Keratinocyte (primary cell): ENCODE measurements at regions not wholly inside any gene's neighbourhood (a gene's known extent, or its start where the extent isn't known, plus 50 kb on each side); places are given as distances from the start of the nearest gene placed in this dataset.

Source experiments
- DNase-seq: peaks from one replicate; pipeline ENCODE4 v3.0.0-alpha.2; 2011; ENCODE audit warnings: low read depth, missing footprints, low spot score
- FAIRE-seq: peaks from 2 replicates; lab custom pipeline; 2011; peaks lifted over from hg19 to GRCh38; lab: Jason Lieb, UNC
- H2AFZ ChIP-seq: 2 replicates; pipeline ENCODE4 v1.6.0; 2012; ENCODE audit warnings: low read length, control low read depth, inconsistent platforms; ENCODE audit not compliant: control insufficient read depth
- H3K27ac ChIP-seq: 2 replicates; pipeline ENCODE4 v1.5.1; 2011; ENCODE audit warnings: low read length; ENCODE audit not compliant: control insufficient read depth, insufficient read depth
- H3K27me3 ChIP-seq: 3 replicates; pipeline ENCODE4 v1.6.0; 2011; ENCODE audit warnings: low read length; ENCODE audit not compliant: control insufficient read depth, insufficient read depth; ENCODE audit errors: extremely low read depth
- H3K36me3 ChIP-seq, 2 experiments: 2 replicates in 1 of 2; 3 replicates in 1 of 2; pipeline ENCODE4 v1.5.1; 2011; ENCODE audit warnings: low read length in 2 of 2, mild to moderate bottlenecking in 1 of 2; ENCODE audit not compliant: control insufficient read depth in 2 of 2, insufficient read depth in 2 of 2; ENCODE audit errors: extremely low read depth in 1 of 2
- H3K4me1 ChIP-seq: 3 replicates; pipeline ENCODE4 v1.5.1; 2011; ENCODE audit warnings: low read length; ENCODE audit not compliant: control insufficient read depth, insufficient read depth; ENCODE audit errors: extremely low read depth
- H3K4me2 ChIP-seq: 3 replicates; pipeline ENCODE4 v1.6.0; 2011; ENCODE audit warnings: low read depth, low read length; ENCODE audit not compliant: control insufficient read depth, insufficient read depth; ENCODE audit errors: extremely low read depth
- H3K4me3 ChIP-seq, 3 experiments: fragments of 200-600 bp in 1 of 3; sonication (generic) in 1 of 3; 2 replicates in 2 of 3; 3 replicates in 1 of 3; pipeline ENCODE4 v1.5.1; 2011 to 2016; ENCODE audit warnings: low read length in 3 of 3, mild to moderate bottlenecking in 3 of 3, control low read depth in 2 of 3, inconsistent platforms in 1 of 3, low read depth in 1 of 3, mixed read lengths in 1 of 3, mixed run types in 1 of 3, moderate library complexity in 1 of 3; ENCODE audit not compliant: control insufficient read depth in 2 of 3, insufficient read depth in 2 of 3; ENCODE audit errors: extremely low read depth in 1 of 3
- H3K79me2 ChIP-seq: 2 replicates; pipeline ENCODE4 v1.6.0; 2012; ENCODE audit warnings: low read length; ENCODE audit not compliant: control insufficient read depth, insufficient read depth
- H3K9ac ChIP-seq: 3 replicates; pipeline ENCODE4 v1.6.0; 2011; ENCODE audit warnings: low read length; ENCODE audit not compliant: control insufficient read depth, insufficient read depth; ENCODE audit errors: extremely low read depth
- H3K9me1 ChIP-seq: 3 replicates; pipeline ENCODE4 v1.6.0; 2011; ENCODE audit warnings: low read length; ENCODE audit not compliant: control insufficient read depth, insufficient read depth; ENCODE audit errors: extremely low read depth
- H3K9me3 ChIP-seq: 2 replicates; pipeline ENCODE4 v1.5.1; 2012; ENCODE audit warnings: low read depth, low read length; ENCODE audit not compliant: control insufficient read depth
- H4K20me1 ChIP-seq: 3 replicates; pipeline ENCODE4 v1.6.0; 2011; ENCODE audit warnings: low read length; ENCODE audit not compliant: control insufficient read depth, insufficient read depth; ENCODE audit errors: extremely low read depth
- CTCF ChIP-seq, 3 experiments: IDR thresholded peaks in 1 of 3; conservative IDR thresholded peaks in 1 of 3; optimal IDR thresholded peaks in 1 of 3; 2 replicates in 2 of 3; 3 replicates in 1 of 3; pipeline versions ENCODE3 to v1.5.1; 2011; ENCODE audit warnings: low read length in 3 of 3, mild to moderate bottlenecking in 3 of 3, moderate library complexity in 2 of 3, control low read depth in 1 of 3, inconsistent platforms in 1 of 3; ENCODE audit not compliant: insufficient read depth in 2 of 3; ENCODE audit errors: extremely low read depth in 1 of 3
- EZH2 ChIP-seq: IDR thresholded peaks from one replicate; pipeline ENCODE4 v1.6.1; 2012; ENCODE audit warnings: inconsistent platforms, mild to moderate bottlenecking, low read length, moderate library complexity
- dilution Hi-C: fragments of 300-500 bp; cut with MboI; formaldehyde crosslinking; loops from one replicate; pipeline ENCODE4 v1.7.0; 2020; ENCODE audit warnings: low sequenced_read_pairs; ENCODE audit not compliant: extremely low pct_ligation_motif_present

DNA sequence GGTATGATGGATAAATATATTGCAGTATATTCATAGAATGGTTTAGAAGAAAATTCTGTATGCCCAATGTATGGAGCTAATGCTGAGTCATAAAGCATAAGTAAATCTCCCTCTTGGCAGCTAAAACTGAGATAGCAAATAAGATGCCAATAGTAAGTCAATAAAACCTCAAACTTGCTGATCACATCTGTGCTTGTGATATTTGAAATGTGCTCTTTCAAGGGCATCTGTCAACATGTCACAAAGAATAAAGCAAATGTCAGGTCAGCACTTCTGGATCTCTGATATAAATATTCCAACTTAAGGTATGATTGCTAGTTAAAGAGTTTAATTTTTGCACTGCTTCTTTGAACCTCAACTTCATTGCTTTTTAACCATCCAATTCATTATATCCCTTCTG, 262.3 kb upstream of the EMCN start:
- Histone ChIP-seq H2AFZ (no peak overlapping the region), H3K4me1 (no peaks in the 10 kb centered on the region), H3K4me3 (no peak overlapping the region), H3K36me3 (no peaks in the 10 kb centered on the region), H3K27me3 (no peaks in the 10 kb centered on the region), H3K9ac (no peak overlapping the region), H3K9me1 (no peaks in the 10 kb centered on the region), H3K79me2 (no peaks in the 10 kb centered on the region), H3K27ac (no peak overlapping the region), H3K9me3 (peaks cover 3% of the 10 kb centered on the region), H3K4me2 (no peak overlapping the region), H4K20me1 (no peaks in the 10 kb centered on the region)
- dilution Hi-C loops: no loop called here
- FAIRE-seq (no peak), DNase-seq (no peak)
- TF ChIP-seq EZH2 (no peak), CTCF (optimal IDR thresholded peaks at IDR 0.05 in 1 of 3, IDR thresholded peaks at IDR 0.05 in 1 of 3, conservative IDR thresholded peaks at IDR 0.05 in 1 of 3; ENCODE audit: extremely low read depth in 1 of 3, insufficient read depth in 2 of 3, low read length in 3 of 3) (no peak)

GRCh38 chr4:100778431-100778830, 260.6 kb upstream of the EMCN start:
- Histone ChIP-seq H3K9me1 (no peaks in the 10 kb centered on the region), H2AFZ (no peak overlapping the region), H3K4me1 (no peaks in the 10 kb centered on the region), H3K79me2 (no peaks in the 10 kb centered on the region), H3K4me3 (no peak overlapping the region), H3K9ac (no peak overlapping the region), H3K27ac (no peak overlapping the region), H3K4me2 (no peak overlapping the region), H4K20me1 (no peaks in the 10 kb centered on the region), H3K36me3 (no peaks in the 10 kb centered on the region), H3K9me3 (peaks cover 3% of the 10 kb centered on the region), H3K27me3 (no peaks in the 10 kb centered on the region)
- DNase-seq: no peak
- no peak for FAIRE-seq
- TF ChIP-seq EZH2 (no peak), CTCF (optimal IDR thresholded peaks at IDR 0.05 in 1 of 3, IDR thresholded peaks at IDR 0.05 in 1 of 3, conservative IDR thresholded peaks at IDR 0.05 in 1 of 3; ENCODE audit: extremely low read depth in 1 of 3, insufficient read depth in 2 of 3, low read length in 3 of 3) (no peak)
- dilution Hi-C loops: no loop called here
